ENCODE measurements at regions not wholly inside any gene's neighbourhood (a gene's known extent, or its start where the extent isn't known, plus 50 kb on each side); places are given as distances from the start of the nearest gene placed in this dataset.

DNA sequence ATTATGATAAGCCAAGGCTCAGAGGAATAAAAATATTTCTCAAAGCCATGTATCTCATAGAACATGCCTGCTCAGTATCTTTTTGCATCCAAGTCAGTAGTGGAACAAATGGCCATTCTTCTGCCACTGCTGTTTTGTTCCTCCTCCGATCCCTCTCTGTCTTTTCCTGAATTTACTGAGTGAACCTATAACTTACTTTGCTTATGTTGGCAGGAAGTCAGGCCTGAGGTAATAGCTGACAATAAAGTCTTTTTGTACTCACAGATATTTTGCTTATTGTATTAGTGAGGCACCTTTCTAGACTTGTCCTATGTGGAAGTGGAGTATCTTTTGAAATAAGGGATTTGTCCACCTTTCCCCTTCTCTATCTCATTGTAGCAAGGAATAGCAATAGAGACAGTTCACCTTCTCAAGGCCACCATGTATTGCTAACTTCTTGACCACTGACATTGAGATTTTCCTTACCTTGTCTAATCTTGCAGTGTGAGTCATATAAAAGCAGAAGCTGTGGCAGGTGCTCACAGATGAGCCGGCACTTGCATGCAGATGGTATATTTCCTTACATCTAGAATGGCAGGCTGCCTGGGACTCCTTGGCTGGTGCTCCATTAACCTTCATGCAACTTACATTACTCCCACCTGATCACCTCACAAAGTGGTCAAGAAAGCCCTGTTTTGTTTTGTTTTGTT lies 68.2 kb downstream of the AGTR2 start:
- peaks cover under 1% of the 10 kb centered on the region; the same call in 1 of the 2 replicates for H3K9me3 Mint-ChIP-seq
- no peaks in the 10 kb centered on the region for H3K4me1 Mint-ChIP-seq (ENCODE audit: low read depth)
- TF ChIP-seq, protein P1, sequence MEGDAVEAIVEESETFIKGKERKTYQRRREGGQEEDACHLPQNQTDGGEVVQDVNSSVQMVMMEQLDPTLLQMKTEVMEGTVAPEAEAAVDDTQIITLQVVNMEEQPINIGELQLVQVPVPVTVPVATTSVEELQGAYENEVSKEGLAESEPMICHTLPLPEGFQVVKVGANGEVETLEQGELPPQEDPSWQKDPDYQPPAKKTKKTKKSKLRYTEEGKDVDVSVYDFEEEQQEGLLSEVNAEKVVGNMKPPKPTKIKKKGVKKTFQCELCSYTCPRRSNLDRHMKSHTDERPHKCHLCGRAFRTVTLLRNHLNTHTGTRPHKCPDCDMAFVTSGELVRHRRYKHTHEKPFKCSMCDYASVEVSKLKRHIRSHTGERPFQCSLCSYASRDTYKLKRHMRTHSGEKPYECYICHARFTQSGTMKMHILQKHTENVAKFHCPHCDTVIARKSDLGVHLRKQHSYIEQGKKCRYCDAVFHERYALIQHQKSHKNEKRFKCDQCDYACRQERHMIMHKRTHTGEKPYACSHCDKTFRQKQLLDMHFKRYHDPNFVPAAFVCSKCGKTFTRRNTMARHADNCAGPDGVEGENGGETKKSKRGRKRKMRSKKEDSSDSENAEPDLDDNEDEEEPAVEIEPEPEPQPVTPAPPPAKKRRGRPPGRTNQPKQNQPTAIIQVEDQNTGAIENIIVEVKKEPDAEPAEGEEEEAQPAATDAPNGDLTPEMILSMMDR (IDR thresholded peaks at IDR 0.05) = no peak
- H3K27me3 Mint-ChIP-seq (ENCODE audit: insufficient read depth) = no peaks in the 10 kb centered on the region
- no peak overlapping the region for H3K27ac Mint-ChIP-seq
- H3K4me3 Mint-ChIP-seq = no peak overlapping the region
- DNase-seq = no peak
- no peaks in the 10 kb centered on the region for H3K36me3 Mint-ChIP-seq (ENCODE audit: low read depth)

DNA sequence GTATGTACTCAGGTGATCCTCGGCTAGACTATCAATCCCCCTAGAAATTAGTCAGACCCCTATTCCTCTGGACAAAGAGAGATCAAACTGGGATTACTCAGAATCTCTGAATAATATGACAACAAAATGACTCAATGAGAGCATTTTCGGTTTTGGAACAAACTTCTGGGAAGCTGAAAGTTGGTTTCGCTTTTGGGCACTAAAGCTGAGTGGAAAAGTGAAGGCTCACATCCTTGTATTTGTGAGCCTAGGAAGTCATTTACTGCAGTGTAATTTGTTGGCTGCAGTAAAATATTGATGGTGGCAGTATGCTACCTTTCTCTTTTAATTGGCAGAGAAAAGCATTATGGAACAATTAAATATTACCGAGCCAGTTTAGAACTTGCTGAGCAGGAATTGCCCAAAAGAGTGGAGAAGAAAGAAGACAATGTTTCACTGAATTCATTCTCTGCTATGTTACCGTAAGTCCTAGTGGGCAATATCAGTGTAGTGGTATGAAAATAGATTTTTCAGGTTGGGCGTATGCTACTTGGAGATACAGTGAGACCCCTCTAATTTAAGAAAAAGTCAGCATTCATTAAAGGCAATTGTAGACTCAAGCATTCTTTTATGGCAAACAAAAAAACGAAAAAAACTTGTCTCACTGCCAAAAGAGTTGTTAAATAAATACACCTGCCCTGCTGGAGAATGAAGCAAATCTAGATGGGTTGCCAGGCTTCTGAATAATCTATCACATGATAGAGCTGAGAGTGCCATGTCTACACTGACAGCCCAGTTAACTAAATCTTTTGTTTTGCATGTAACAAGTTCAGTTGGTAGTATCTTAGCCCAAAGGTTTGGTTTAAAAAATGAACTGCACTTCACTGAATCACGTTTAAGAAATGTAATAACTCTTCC lies 69.6 kb downstream of the AGTR2 start:
- no peak overlapping the region for H3K4me3 Mint-ChIP-seq

DNA sequence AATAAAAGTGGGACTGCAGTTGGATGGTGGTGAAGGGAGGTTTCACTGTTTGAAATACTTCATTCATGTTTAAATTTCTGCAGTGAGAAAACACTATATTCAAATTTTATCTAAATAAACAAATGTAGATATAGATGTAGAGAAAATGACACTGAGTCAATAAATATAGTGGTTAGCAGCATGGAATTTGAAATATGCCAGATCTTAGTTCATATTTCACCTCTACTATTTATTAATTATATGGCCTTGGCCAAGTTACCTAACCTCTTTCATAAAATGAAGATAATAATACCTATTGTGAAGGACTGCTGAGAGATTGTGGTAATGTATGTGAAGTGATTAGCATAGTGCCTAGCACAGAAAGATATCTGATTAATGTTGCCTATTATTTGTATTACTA lies 70.5 kb downstream of the AGTR2 start:
- Mint-ChIP-seq H3K4me3 (no peak overlapping the region), H3K27me3 (ENCODE audit: insufficient read depth) (no peaks in the 10 kb centered on the region), H3K36me3 (ENCODE audit: low read depth) (no peaks in the 10 kb centered on the region), H3K9me3 (peaks cover 8% of the 10 kb centered on the region), H3K4me1 (ENCODE audit: low read depth) (no peaks in the 10 kb centered on the region), H3K27ac (no peak overlapping the region)
- no peak for DNase-seq
- TF ChIP-seq, protein P1 (IDR thresholded peaks at IDR 0.05) = no peak

More for the DNA sequence above, 69.6 kb downstream of the AGTR2 start:
- H3K36me3 Mint-ChIP-seq (ENCODE audit: low read depth) = no peaks in the 10 kb centered on the region
- no peaks in the 10 kb centered on the region for H3K4me1 Mint-ChIP-seq (ENCODE audit: low read depth)
- H3K27me3 Mint-ChIP-seq (ENCODE audit: insufficient read depth) = no peaks in the 10 kb centered on the region
- TF ChIP-seq, protein P1 (IDR thresholded peaks at IDR 0.05) = no peak
- no peak overlapping the region for H3K27ac Mint-ChIP-seq
- H3K9me3 Mint-ChIP-seq = peaks cover 8% of the 10 kb centered on the region
- no peak for DNase-seq

DNA sequence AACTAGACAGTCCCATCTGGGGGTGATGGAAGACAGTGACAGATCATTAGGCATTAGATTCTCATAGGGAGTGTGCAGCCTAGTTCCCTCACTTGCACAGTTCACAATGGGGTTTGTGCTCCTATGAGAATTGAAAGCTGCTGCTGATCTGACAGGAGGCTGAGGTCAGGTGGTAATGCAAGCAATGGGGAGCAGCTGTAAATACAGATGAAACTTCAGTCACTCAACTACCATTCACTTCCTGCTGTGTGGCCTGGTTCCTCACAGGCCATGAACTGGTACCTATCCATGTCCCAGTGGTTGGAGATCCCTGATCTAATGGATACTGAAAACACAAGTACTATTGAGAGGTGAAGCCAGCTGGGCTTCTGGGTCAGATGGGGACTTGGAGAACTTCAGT lies 72.5 kb downstream of the AGTR2 start:
- Mint-ChIP-seq H3K4me1 (ENCODE audit: low read depth) (no peaks in the 10 kb centered on the region), H3K36me3 (ENCODE audit: low read depth) (no peaks in the 10 kb centered on the region), H3K27ac (no peak overlapping the region), H3K9me3 (peaks cover 8% of the 10 kb centered on the region), H3K27me3 (ENCODE audit: insufficient read depth) (no peaks in the 10 kb centered on the region), H3K4me3 (no peak overlapping the region)
- TF ChIP-seq, protein P1 (IDR thresholded peaks at IDR 0.05) = no peak
- no peak for DNase-seq

DNA sequence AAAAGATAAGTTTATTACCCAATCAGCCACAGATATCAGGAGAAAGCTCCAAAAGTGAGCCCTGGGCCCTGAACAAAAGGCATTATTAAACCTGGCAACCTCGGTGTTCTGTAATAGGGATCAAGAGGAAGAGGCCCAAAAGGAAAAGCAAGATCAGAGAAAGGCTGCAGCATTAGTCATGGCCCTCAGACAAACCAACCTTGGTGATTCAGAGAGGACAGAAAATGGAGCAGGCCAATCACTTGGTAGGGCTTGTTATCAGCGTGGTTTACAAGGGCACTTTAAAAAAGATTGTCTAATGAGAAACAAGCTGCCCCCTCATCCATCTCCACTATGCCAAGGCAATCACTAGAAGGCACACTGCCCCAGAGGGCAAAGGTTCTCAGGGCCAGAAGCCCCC lies 75.7 kb downstream of the AGTR2 start:
- Mint-ChIP-seq H3K36me3 (ENCODE audit: low read depth) (no peaks in the 10 kb centered on the region), H3K4me3 (no peak overlapping the region), H3K4me1 (ENCODE audit: low read depth) (no peaks in the 10 kb centered on the region), H3K27me3 (ENCODE audit: insufficient read depth) (no peaks in the 10 kb centered on the region), H3K9me3 (peaks cover 20% of the 10 kb centered on the region), H3K27ac (no peak overlapping the region)
- TF ChIP-seq, protein P1 (IDR thresholded peaks at IDR 0.05) = no peak
- no peak for DNase-seq
